COLO829 (cell line): ENCODE measurements at regions not wholly inside any gene's neighbourhood (a gene's known extent, or its start where the extent isn't known, plus 50 kb on each side); places are given as distances from the start of the nearest gene placed in this dataset.
"Not testable (repeated sequence)": the region's sequence is repeated elsewhere in the genome, so short reads cannot be mapped to it uniquely, and the experiment has no call there.

Experiments
- DNase-seq: peaks from one replicate; pipeline ENCODE4 v3.0.0; 2012; ENCODE audit warnings: low spot score

DNA sequence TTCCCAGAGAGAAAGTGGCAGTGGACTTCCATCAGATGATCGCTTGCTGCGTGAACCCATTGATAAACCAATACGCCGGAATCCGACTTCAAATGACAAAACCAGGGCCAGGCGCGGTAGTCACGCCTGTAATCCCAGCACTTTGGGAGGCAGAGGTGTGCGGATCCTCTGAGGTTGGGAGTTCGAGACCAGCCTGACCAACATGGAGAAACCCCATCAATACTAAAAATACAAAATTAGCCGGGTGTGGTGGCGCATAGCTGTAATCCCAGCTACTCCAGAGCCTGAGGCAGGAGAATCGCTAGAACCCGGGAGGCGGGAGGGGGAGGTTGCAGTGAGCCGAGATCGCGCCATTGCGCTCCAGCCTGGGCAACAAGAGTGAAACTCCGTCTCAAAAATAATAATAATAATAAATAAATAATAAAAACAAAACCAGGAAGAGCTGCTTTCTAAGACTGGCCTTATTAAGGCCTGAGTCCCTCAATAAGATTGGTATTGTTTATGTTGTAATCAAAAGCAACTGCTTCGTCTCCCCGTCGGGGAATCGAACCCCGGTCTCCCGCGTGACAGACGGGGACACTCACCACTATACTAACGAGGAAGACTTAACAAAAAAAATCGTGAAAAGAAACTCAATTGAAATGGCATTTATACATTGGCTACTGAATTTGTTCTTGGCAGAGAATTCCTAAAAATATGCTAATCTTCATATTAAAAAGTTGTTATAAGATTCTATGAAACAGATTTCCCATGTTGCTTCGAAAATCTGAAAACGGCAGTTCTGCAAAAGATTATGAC, 110.2 kb upstream of the ZNF184 start:
- peak; percentile 76 for DNase-seq

DNA sequence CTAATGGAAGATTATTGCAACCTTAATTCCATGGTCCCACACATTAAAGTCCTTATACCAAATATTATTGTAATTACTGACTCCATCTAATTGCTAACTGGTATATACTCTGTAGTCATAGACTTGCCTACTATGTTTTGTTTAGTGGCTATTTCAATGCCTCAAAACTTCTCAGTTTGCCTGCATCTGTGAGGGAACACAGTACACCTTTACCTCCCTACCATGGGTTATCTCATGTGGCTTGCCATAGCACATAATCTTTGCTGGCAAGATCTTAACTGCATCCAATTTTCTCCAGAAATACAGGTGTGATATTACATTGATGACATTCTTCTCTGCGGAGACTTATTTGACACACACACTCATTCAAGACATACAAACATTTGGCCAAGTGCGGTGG, 107.1 kb upstream of the ZNF184 start:
- no peak for DNase-seq

DNA sequence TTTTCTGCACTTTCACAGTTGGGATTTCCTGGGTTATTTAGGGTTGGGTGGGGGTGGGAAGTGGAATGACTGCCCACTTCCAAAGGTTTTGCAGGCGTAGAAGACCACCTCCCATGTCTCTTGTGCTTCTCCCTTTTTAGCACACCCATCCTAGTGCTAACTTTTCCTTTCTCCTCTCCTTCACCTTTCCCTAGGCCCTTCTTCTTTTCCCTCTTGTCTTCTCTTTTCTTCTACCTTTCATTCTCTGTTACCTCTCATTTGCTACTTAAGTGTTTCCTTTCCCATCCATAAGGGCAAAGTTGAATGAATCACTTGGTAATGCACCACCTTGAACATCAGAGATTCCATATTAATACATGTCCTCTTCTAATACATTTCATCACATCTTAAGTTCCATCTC, 105.0 kb upstream of the ZNF184 start:
- DNase-seq = no peak

DNA sequence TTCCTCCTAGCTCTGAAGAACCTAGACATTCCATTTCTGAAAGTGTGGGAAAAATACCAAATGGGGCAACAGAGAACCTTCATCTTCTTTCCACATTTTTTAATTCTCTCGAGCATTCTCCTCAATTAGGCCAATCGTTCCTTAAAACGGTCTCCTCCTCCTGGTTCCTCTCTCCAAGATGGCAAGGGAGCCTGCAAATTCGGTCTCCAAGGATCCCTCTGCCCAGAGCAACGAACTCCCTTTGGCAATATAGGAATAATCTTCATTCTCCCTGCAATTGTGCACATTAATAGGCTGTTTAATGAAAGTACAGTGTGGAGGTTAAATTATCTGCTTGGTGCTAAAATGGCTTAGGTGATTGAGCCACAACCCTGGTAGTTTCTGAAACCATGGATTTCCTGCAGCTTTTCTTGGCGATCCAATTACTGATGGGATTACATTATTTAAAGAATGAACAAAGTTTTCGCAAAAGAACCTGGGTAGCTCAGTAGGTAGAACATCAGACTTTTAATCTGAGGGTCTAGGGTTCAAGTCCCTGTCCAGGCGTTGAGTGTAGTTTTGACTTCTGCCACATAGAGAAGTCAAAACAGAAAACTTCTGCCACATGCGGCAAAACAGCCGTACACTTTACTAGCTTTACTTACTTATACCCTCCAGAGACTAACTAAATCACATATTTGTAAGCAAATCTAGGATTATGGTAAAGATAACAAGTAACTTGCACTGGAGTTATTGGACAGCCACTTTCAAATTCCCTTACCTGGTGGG, 102.9 kb upstream of the ZNF184 start:
- peak; percentile 60 for DNase-seq

DNA sequence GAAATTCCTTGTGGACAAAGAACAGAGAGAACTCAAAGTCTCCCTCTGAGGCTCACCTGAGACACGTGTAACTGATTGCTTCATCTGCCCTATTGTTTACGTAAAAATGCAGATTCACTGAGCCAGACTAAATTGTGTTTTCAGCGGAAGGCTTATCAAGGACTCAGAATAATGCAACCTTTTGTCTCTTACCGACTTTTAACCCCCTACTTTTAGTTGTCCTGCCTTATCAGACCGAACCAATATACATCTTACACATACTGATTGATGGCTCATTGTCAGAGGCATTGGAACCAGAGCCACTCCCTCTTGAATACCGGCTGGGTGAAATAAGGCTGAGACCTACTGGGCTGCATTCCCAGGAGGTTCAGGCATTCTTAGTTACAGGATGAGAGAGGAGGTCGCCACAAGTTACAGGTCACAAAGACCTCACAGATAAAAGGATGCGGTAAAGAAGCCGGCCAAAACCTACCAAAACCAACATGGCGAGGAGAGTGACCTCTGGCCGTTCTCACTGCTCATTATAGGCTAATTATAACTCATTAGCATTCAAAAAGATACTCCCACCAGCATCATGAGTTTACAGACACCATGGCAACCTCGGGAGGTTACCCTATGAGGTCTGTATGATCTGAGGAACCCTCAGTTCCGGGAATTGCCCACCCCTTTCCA, 95.5 kb upstream of the ZNF184 start:
- no peak for DNase-seq

DNA sequence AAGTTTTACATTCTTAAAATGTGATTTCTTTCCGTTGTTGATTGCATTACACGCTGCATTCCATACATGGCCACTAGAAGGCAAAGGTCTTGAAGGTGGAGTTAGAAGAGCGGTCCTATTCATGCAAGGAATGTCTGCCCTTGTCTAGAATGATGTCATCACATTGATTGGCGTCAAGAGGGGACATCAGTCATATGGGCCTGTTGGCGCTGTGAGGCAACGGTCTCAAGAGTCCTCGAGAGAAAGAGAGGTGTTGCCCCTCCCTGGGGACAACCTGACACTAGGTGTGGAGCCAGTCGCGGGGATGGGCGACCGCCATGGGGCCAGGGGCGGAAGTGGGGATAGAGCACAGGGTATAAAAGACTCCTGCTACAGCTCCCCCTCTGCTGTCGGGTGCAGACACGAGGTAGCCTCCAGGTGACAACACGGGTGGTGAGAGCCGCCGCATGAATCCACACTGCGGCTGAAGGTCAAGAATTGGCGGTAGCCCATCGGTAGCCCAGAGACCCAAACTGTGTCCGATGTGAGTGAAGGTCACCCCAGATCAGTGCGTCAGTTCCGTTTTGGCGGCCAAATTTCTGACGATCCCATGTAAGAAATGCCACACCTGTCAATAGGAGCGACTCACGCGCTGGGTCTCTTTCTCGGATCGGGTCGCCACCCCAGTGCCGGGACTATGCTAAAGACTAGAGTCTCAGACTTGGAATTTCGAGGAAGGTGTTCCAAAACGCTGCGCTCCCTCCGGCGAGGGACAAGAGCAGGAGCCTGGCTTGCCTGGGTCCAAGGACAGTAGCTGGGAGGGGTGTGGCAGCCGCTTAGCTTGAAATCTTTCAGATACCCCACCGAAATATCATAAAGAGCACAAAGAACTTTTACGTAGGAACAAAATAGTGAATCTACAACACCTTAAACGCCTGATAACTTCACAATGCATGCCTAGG, 93.2 kb upstream of the ZNF184 start:
- peak; percentile 16 for DNase-seq

DNA sequence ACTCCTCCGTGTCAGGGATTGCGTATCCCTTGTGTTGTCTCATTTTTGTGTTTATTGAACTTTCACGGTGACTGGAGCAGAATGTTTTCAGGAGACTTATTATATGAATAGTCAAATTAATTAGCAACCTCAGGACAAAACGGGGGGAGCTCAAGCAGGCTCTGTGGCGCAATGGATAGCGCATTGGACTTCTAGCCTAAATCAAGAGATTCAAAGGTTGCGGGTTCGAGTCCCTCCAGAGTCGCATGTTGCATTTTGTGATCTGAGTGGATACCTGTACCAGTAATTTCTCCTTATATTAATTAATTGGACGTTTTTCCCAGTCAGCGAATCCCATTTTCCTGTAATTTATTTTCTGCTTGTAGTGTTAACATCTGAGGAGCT, 89.1 kb upstream of the ZNF184 start:
- DNase-seq = no peak

DNA sequence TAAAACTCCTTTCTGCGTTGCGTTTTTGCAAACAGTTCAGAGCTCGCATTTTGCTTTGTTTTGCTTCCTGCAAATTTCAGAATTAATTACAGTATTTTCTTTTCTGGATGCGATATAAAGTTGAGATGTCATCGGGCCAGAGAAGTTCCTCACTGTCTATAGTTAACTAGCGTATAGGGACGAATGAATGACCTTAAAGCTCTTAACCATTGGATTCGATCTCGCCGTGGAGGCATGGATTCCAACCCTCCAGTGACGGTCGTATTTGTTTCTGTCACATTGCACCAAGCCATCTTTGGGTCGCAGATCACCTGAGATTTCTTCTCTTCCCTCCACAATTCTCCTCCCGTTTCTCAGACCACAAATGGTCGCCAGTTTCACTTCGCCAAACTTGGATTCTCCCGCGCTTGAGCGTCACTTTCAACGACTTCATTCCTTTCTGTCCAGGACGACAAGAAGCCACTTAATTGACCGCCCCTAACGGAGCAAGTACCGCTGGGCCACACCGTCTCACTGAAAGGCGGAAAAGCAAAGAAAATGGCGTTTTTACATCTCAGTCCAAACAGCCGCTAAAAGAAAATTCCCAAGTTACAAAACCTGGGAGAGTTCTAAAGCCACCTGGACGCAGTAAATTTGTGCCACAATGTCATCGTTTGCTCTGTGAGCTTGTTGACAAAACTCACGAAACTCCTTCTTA, 85.3 kb upstream of the ZNF184 start:
- DNase-seq = no peak

DNA sequence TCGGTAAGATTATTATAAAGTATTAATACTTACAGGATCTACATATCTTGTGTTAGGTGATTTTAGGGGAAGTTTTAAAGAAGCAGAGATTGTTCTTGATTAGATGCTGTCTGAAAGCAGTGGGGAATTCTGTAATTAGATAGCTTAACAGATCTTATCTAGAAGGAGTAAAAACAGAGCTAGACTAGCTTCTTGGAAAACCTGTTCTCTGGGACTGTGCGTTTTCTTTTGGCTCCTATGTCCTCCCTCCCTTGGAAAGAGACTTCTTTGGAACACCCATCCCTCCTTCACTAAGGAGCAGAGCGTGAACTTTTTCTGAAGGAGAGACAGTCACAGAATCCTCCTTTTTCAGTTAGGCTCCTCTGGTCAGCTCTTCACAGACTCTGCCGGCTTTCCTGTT, 83.5 kb upstream of the ZNF184 start:
- no peak for DNase-seq

DNA sequence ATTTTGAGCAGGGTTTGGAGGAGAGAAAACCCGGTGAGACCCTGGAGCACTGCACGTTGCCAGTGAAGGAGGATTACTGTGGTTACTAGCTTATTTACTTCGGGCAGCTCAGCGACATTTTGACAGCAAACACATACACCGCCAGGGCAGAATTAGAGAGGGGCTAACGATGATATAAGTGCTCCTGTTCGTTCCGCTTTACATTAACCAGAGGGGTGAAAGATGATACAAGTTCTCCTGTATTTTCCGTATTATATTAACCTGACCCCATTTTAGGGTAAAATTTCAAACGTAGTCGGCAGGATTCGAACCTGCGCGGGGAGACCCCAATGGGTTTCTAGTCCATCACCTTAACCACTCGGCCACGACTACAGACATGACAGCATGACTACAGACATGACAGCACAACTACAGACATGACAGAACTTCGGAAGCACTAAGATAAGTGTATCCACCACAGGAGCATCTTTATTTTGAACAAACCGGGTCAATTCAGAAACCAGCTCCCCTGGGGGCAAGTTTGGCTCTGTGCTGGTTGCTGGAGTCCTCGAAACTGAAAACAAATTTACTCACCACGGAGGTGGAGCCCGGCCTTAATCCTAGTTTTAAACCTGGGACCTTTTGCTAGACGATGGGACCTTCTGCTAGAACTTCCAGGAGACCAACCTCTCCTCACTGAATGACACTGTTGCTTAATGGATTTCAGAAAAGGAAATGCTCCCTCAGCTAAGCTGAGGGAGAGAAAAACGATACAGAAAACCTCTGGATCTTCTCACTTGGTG, 80.4 kb upstream of the ZNF184 start:
- DNase-seq = peak; percentile 69

DNA sequence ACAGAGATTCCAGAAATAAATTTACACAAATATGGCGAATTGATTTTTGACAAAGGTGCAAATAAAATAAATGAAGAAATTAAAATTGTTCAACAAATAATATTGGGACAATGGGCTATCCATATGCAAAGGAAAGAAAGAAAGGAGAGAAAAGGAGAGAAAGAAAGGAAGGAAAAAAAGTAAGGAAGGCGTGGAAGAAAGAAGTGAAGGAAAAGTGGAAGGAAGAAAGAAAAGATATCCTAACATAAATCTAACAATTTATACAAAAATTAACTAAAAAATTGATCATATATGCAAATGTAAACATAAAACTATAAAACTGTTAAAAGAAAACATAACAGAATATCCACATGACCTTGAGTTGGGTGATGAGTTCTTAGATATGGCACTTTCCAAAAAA, 78.7 kb upstream of the ZNF184 start:
- no peak for DNase-seq

DNA sequence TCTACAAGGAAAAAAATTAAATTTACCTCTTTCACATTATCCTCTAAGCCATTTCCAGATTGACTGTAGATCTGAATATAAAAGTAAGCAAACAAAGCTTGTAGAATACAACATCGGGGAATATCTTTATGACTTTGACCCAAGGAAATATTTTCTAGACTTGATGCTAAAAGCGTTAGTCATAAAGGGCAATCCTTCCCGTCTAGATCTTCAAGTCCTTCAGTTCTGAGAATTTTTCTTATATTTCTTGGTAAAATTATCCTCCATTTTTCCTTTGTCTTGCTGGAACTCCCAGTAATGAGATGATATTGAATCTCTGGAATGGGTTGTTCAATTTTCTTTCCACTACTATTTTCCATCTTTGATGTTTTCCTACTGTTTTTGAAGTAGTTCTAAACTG, 77.8 kb upstream of the ZNF184 start:
- no peak for DNase-seq

DNA sequence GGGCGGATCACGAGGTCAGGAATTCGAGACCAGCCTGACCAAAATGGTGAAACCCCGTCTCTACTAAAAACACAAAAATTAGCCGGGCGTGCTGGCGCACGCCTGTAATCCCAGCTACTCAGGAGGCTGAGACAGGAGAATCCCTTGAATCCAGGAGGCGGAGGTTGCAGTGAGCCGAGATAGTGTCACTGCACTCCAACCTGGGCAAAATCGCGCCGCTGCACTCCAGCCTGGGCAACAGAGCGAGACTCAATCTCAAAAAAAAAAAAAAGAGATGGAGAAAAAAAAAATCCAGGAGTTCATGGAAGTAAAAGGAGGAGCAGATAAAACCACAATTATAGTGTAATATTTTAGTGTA, 76.3 kb upstream of the ZNF184 start:
- DNase-seq = not testable (repeated sequence)

DNA sequence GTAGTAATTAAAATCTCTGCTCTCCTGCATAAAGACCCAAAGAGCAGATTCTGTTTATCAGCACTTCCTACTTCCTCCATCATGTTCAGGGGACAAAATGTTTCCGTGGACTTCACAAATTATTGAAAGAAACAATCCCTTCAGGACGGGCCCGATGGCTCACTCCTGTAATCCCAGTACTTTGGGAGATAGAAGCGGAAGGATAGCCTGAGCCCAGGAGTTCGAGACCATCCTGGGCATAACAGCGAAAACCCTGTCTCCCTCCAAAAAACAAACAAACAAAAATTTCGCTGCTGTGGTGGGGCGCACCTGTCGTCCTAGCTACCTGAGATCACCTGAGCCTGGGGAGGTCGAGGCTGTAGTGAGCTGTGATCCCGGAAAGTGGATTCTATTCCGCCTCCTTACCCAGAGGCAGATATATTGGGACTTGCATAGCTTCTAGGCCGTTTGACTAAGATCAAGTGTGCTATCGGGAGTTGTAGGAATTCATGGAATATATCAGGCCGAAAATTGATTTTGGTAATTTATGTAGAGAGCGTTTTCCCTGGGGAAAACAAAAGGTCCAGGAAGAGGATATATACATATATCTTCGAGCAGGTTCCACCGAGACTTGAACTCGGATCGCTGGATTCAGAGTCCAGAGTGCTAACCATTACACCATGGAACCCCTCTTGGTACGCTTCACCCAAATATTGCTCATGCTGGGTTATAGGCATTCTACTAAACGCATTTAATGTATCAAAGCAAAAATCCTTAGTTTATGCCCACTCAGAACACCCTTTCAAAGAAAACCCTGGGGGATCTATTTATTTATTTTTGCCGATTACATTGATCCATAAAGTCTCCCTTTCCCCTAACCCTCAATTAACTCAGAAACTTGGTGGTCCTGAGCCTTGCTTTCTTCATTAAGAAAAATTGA, 74.5 kb upstream of the ZNF184 start:
- peak; percentile 58 for DNase-seq

DNA sequence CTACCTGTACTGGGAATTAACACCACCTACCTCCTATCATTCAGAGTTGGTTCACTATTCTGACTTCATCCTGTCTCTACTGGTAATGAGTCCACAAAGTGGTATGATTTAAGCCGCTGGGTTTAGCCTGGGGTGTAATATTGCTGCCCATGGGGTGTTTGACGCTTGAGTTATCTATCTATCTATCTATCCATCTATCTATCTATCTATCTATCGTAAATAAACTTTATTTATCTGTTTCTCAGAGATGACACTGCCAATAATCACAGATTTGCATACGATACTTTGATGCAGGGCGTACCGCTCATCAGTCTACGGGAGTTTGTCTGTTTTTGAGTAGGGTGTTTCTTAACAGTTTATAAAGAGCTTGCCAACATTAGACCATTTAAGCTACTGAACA, 73.6 kb upstream of the ZNF184 start:
- DNase-seq = no peak

DNA sequence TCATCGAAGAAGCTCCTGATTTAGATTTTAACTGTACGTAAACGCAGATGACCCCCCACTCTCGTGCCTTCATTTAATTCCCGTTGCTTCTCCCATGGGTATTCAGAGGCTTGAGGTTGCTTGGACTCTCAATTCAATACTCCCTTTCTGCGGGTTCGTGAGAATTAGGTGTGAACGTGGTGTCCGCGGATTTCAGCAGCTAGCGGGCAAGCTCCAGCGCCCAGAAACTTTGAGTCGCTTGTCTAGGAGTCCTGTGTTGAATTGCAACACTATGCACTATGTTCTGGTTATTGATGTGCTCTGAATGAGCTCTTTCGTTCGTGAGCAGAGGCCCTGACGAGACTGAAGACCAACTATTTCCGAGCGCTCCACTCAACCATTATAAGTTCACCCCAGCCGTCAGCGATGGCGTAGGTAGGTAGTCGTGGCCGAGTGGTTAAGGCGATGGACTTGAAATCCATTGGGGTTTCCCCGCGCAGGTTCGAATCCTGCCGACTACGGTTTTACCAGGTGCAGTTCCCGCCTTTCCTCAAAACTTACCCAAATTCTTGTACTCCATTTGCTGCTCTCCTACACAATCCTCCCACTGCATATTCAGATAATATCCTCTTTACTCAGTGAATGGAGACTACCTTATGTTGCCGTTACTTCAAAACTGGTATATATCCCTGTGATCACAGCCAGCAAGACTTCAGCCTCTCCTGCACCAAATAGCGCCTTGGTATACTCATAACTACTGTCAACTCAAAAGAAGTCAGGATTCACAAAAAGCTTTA, 72.6 kb upstream of the ZNF184 start:
- DNase-seq = peak; percentile 77

DNA sequence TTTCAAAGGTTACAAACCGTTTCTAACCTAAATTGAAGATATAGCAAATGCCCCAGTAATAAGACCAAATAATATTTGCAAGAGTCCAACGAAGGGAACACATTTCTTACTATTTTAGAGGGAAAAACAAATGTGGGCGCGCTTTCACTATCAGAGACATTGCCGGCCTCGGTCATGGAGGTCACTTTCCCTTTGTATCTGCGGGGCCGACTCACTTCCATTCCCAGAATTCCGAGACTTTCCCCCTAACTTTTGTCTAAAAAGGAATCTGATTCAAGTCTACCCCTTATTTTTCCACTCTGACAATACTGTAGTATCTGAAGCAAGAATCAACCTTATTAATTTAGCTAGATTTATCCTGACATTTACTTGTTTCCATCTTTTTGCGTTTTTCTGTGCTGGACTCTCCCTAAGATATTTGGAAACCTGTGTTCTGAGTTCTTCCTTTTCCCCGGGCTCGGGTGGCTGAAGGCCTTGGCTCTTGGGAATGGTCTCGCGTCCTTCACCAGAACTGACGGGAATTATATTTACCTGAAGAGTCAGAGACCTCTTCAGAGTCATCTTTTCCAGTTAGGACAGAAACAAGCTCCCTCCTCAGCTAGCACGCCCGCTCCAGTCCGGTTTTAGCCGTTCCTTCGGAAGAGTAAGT, 71.8 kb upstream of the ZNF184 start:
- no peak for DNase-seq

DNA sequence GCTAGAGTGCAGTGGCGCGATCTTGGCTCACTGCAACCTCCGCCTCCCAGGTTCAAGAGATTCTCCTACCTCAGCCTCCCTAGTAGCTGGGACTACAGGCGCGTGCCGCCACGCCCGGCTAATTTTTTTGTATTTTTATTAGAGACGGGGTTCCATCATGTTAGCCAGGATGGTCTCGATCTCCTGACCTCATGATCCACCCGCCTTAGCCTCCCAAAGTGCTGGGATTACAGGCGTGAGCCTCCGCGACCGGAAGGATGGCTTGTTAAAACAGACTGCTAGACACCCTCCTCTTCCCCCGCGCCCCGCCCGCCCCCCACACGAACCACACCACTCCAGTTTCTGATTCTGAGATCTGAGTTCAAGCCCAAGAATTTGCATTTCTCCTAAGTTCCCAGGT, 71.2 kb upstream of the ZNF184 start:
- DNase-seq = not testable (repeated sequence)
